GM12878 (cell line): ENCODE measurements at regions not wholly inside any gene's neighbourhood (a gene's known extent, or its start where the extent isn't known, plus 50 kb on each side); places are given as distances from the start of the nearest gene placed in this dataset.

Experiments
- ATAC-seq: fragments of 200-7000 bp; cut with Tn5 transposase; 3 replicates; pipeline ENCODE4 v1.9.1; 2020; ENCODE audit warnings: mild to moderate bottlenecking, moderate library complexity
- BruUV-seq: library from RNA; stranded (reverse); fragments of 400-500 nt; replicated peaks from 2 replicates; lab custom pipeline; 2021; lab: Mats Ljungman, UMichigan
- CTCF ChIA-PET: fragments of 300-600 bp; sonication (Branson Sonifier 250); formaldehyde crosslinking; extraction: SDS; loops from one replicate; lab custom pipeline; 2021; ENCODE audit warnings: inconsistent platforms; lab: Yijun Ruan, JAX
- POLR2A ChIA-PET: fragments of 350-600 bp; formaldehyde crosslinking; extraction: SDS; loops from one replicate; lab custom pipeline; 2021; ENCODE audit warnings: inconsistent platforms; lab: Charles Lee
- RAD21 ChIA-PET: fragments of 300-600 bp; sonication (Branson Sonifier 250); formaldehyde crosslinking; loops from one replicate; lab custom pipeline; 2023; ENCODE audit warnings: antibody characterized with exemption; ENCODE audit not compliant: unreplicated experiment; lab: Charles Lee
- SMC1A ChIA-PET: fragments of 300-600 bp; sonication (Branson Sonifier 250); formaldehyde crosslinking; loops from one replicate; lab custom pipeline; 2023; ENCODE audit not compliant: unreplicated experiment, uncharacterized antibody; lab: Charles Lee
- DNase-seq: peaks from one replicate; pipeline ENCODE4 v3.0.0-alpha.2; 2011; ENCODE audit warnings: low read depth, low spot score
- FAIRE-seq: peaks from 3 replicates; lab custom pipeline; 2011; peaks lifted over from hg19 to GRCh38; lab: Jason Lieb, UNC
- H2AFZ ChIP-seq: 2 replicates; pipeline ENCODE4 v1.6.0; 2011; ENCODE audit warnings: low read depth, low read length, control low read depth; ENCODE audit not compliant: control insufficient read depth
- H3K27ac ChIP-seq: 2 replicates; pipeline ENCODE4 v1.5.1; 2011; ENCODE audit warnings: control low read depth; ENCODE audit not compliant: control insufficient read depth, insufficient read depth
- H3K27me3 ChIP-seq, 2 experiments: replicated peaks in 1 of 2; 2 replicates each; pipeline versions ENCODE4 v1.6.0 to v1.6.1; 2011; ENCODE audit warnings: low read length in 1 of 2; ENCODE audit not compliant: control insufficient read depth in 2 of 2, insufficient read depth in 2 of 2
- H3K36me3 ChIP-seq, 2 experiments: 2 replicates each; pipeline ENCODE4 v1.5.1; 2011; ENCODE audit warnings: low read length in 1 of 2; ENCODE audit not compliant: control insufficient read depth in 2 of 2, insufficient read depth in 2 of 2
- H3K4me1 ChIP-seq: 2 replicates; pipeline ENCODE4 v1.6.1; 2011; ENCODE audit warnings: mild to moderate bottlenecking, low read length, moderate library complexity, mixed read lengths; ENCODE audit not compliant: control insufficient read depth, insufficient read depth
- H3K4me2 ChIP-seq: 2 replicates; pipeline ENCODE4 v1.6.0; 2011; ENCODE audit warnings: control low read depth; ENCODE audit not compliant: control insufficient read depth, insufficient read depth
- H3K4me3 ChIP-seq: fragments of 200-600 bp; sonication (generic); 2 replicates; pipeline ENCODE4 v1.5.1; 2016
- H3K79me2 ChIP-seq: 2 replicates; pipeline ENCODE4 v1.6.0; 2011; ENCODE audit warnings: low read length; ENCODE audit not compliant: control insufficient read depth, insufficient read depth
- H3K9ac ChIP-seq: 2 replicates; pipeline ENCODE4 v1.8.0; 2011; ENCODE audit warnings: low read length, control low read depth, mixed read lengths; ENCODE audit not compliant: control insufficient read depth, insufficient read depth
- H3K9me3 ChIP-seq: replicated peaks from 3 replicates; pipeline ENCODE4 v1.5.1; 2011; ENCODE audit warnings: mild to moderate bottlenecking, low read length; ENCODE audit not compliant: control insufficient read depth, insufficient read depth
- H4K20me1 ChIP-seq: 2 replicates; pipeline ENCODE4 v1.6.0; 2011; ENCODE audit not compliant: control insufficient read depth, insufficient read depth
- BCL11A ChIP-seq: IDR thresholded peaks from 2 replicates; pipeline ENCODE4 v1.6.1; 2011; ENCODE audit warnings: low read depth, low read length
- BMI1 ChIP-seq: fragments of 450-650 bp; IDR thresholded peaks from 2 replicates; pipeline ENCODE4 v1.6.1; 2016; ENCODE audit warnings: mild to moderate bottlenecking, moderate library complexity, borderline replicate concordance
- BRCA1 ChIP-seq: IDR thresholded peaks from 2 replicates; pipeline ENCODE4 v1.6.1; 2011; ENCODE audit warnings: low read depth, low read length, improper control_type of control experiment
- CREM ChIP-seq: IDR thresholded peaks from 2 replicates; pipeline ENCODE4 v1.6.1; 2014; ENCODE audit warnings: antibody characterized with exemption, low read depth
- ESRRA ChIP-seq: IDR thresholded peaks from 2 replicates; pipeline ENCODE4 v1.6.1; 2012; ENCODE audit warnings: mild to moderate bottlenecking, low read length, improper control_type of control experiment
- TCF7 ChIP-seq: IDR thresholded peaks from 2 replicates; pipeline ENCODE4 v1.6.1; 2014; ENCODE audit warnings: antibody characterized with exemption, borderline replicate concordance
- WGBS: methylation state at CpG from one replicate; pipeline ENCODE4 v1.1.6; 2016; ENCODE audit warnings: low lambda C conversion rate; ENCODE audit not compliant: insufficient replicate concordance, insufficient coverage; ENCODE audit errors: missing lambda C conversion rate; 5-methylcytosine and 5-hydroxymethylcytosine counted together
- in situ Hi-C: fragments of 300-500 bp; cut with MboI; formaldehyde crosslinking; loops from 9 replicates; pipeline ENCODE4 v1.14.3; 2018; ENCODE audit warnings: mixed read lengths
- intact Hi-C: fragments of 100-400 bp; cut with micrococcal nuclease; formaldehyde crosslinking; loops from one replicate; pipeline ENCODE4 v1.14.2; 2022; ENCODE audit not compliant: unreplicated experiment
- TF ChIP-seq, protein P1 (sequence below): fragments of 450-650 bp; IDR thresholded peaks from 2 replicates; pipeline ENCODE4 v1.6.1; 2017; ENCODE audit warnings: mild to moderate bottlenecking, moderate library complexity
- TF ChIP-seq, protein P2 (sequence below): IDR thresholded peaks from 2 replicates; pipeline ENCODE4 v1.6.1; 2011; ENCODE audit warnings: low read depth, low read length, improper control_type of control experiment, borderline replicate concordance

DNA sequence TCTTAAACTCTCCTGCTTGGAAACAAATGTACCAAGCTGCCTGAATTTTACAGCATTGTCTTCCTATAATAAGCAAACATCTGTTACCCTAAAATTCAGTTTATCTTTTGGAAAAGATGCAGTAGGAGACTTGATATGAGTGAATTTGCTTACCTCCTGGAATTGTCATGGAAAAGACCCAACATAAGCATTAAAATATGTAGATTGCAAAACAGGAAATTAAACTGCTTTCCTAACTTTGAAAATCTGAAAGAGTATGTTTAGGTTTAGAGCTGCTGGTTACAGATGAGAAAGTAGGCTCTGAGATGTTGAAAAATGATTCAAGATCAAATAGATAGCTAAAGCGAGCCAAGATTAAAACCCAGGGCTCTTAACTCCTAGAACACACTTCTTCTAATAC lies 316.5 kb downstream of the SOX11 start (continued):
- TF ChIP-seq, protein P1, sequence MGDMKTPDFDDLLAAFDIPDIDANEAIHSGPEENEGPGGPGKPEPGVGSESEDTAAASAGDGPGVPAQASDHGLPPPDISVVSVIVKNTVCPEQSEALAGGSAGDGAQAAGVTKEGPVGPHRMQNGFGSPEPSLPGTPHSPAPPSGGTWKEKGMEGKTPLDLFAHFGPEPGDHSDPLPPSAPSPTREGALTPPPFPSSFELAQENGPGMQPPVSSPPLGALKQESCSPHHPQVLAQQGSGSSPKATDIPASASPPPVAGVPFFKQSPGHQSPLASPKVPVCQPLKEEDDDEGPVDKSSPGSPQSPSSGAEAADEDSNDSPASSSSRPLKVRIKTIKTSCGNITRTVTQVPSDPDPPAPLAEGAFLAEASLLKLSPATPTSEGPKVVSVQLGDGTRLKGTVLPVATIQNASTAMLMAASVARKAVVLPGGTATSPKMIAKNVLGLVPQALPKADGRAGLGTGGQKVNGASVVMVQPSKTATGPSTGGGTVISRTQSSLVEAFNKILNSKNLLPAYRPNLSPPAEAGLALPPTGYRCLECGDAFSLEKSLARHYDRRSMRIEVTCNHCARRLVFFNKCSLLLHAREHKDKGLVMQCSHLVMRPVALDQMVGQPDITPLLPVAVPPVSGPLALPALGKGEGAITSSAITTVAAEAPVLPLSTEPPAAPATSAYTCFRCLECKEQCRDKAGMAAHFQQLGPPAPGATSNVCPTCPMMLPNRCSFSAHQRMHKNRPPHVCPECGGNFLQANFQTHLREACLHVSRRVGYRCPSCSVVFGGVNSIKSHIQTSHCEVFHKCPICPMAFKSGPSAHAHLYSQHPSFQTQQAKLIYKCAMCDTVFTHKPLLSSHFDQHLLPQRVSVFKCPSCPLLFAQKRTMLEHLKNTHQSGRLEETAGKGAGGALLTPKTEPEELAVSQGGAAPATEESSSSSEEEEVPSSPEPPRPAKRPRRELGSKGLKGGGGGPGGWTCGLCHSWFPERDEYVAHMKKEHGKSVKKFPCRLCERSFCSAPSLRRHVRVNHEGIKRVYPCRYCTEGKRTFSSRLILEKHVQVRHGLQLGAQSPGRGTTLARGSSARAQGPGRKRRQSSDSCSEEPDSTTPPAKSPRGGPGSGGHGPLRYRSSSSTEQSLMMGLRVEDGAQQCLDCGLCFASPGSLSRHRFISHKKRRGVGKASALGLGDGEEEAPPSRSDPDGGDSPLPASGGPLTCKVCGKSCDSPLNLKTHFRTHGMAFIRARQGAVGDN: no peak
- no peak for TF ChIP-seq ESRRA
- TF ChIP-seq TCF7: no peak

DNA sequence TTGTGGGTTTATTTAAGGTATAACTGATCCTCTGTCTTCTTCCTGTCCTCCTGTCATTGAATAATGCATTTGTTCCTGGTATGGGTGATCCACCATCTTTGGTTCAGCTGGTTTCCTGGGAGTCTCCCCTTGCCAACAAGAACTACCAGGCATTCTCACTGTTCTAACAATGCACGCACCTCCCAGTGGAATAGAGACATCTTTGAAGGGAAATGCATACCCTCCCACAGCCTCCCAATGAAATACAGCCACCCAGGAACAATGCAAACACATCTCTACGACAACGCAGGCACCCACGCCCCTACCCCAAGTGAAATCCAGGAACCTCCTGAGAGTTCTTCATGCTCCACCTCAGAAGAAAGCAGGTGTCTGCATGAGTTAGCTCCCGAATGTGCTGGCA lies 318.0 kb downstream of the SOX11 start:
- no peaks in the 10 kb centered on the region for H3K36me3 ChIP-seq
- DNase-seq (no peak), ATAC-seq (no peak), FAIRE-seq (no peak)
- H3K9me3 ChIP-seq: no peaks in the 10 kb centered on the region
- H3K4me2 ChIP-seq: no peak overlapping the region
- RAD21 ChIA-PET: no interaction called here
- no peaks in the 10 kb centered on the region for H4K20me1 ChIP-seq
- in situ Hi-C loops: no loop called here
- no peak overlapping the region for H2AFZ ChIP-seq
- no TSS peak for BruUV-seq
- no peaks in the 10 kb centered on the region for H3K79me2 ChIP-seq
- TF ChIP-seq BMI1: no peak
- no peak for TF ChIP-seq BRCA1
- TF ChIP-seq, protein P2, sequence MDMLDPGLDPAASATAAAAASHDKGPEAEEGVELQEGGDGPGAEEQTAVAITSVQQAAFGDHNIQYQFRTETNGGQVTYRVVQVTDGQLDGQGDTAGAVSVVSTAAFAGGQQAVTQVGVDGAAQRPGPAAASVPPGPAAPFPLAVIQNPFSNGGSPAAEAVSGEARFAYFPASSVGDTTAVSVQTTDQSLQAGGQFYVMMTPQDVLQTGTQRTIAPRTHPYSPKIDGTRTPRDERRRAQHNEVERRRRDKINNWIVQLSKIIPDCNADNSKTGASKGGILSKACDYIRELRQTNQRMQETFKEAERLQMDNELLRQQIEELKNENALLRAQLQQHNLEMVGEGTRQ: no peak
- TF ChIP-seq BCL11A: no peak
- TF ChIP-seq CREM: no peak
- CTCF ChIA-PET: no interaction called here
- POLR2A ChIA-PET: no interaction called here
- SMC1A ChIA-PET: no interaction called here
- no peaks in the 10 kb centered on the region for H3K4me1 ChIP-seq
- intact Hi-C loops: no loop called here
- H3K27me3 ChIP-seq: no peaks in the 10 kb centered on the region
- 1% methylated on average over 5 of the region's 5 CpGs for WGBS
- H3K27ac ChIP-seq: no peak overlapping the region
- H3K4me3 ChIP-seq: no peak overlapping the region
- no peak overlapping the region for H3K9ac ChIP-seq
